Neural progenitor cell (in vitro differentiated cells): ENCODE measurements at regions not wholly inside any gene's neighbourhood (a gene's known extent, or its start where the extent isn't known, plus 50 kb on each side); places are given as distances from the start of the nearest gene placed in this dataset.

Source experiments
- DNase-seq: peaks from one replicate; pipeline ENCODE4 v3.0.0-alpha.2; 2016; ENCODE audit warnings: low spot score
- H2AFZ ChIP-seq: fragments of 200-600 bp; sonication (generic); replicated peaks from 2 replicates; pipeline ENCODE4 v1.6.1; 2016; ENCODE audit warnings: antibody characterized with exemption
- H3F3A ChIP-seq: fragments of 200-600 bp; sonication (generic); 2 replicates; pipeline ENCODE4 v1.6.1; 2016; ENCODE audit warnings: antibody characterized with exemption, low read depth
- H3K27ac ChIP-seq: fragments of 200-600 bp; sonication (generic); 2 replicates; pipeline ENCODE4 v1.5.1; 2016; ENCODE audit warnings: mild to moderate bottlenecking
- H3K27me3 ChIP-seq: fragments of 200-600 bp; sonication (generic); 2 replicates; pipeline ENCODE4 v1.6.1; 2016; ENCODE audit warnings: mild to moderate bottlenecking, moderate library complexity
- H3K36me3 ChIP-seq: fragments of 200-600 bp; sonication (generic); 2 replicates; pipeline ENCODE4 v1.5.1; 2016
- H3K4me1 ChIP-seq: fragments of 200-600 bp; sonication (generic); 2 replicates; pipeline ENCODE4 v1.6.1; 2016; ENCODE audit warnings: mixed run types
- H3K4me2 ChIP-seq: fragments of 200-600 bp; sonication (generic); 2 replicates; pipeline ENCODE4 v1.6.1; 2016
- H3K4me3 ChIP-seq: fragments of 200-600 bp; sonication (generic); 2 replicates; pipeline ENCODE4 v1.5.1; 2016
- H3K79me2 ChIP-seq: fragments of 200-600 bp; sonication (generic); 2 replicates; pipeline ENCODE4 v1.6.1; 2016; ENCODE audit warnings: low read depth
- H3K9ac ChIP-seq: fragments of 200-600 bp; sonication (generic); 2 replicates; pipeline ENCODE4 v1.6.1; 2016
- H3K9me3 ChIP-seq: fragments of 200-600 bp; sonication (generic); 2 replicates; pipeline ENCODE4 v1.5.1; 2016; ENCODE audit warnings: low read depth
- H4K20me1 ChIP-seq: fragments of 200-600 bp; sonication (generic); 2 replicates; pipeline ENCODE4 v1.6.1; 2016; ENCODE audit warnings: low read depth
- H3K27ac Mint-ChIP-seq: 3 replicates; pipeline ENCODE4 v1.8.0; 2021; ENCODE audit warnings: mixed read lengths
- H3K27me3 Mint-ChIP-seq: 2 replicates; pipeline ENCODE4 v1.8.0; 2022; ENCODE audit warnings: low read depth, mild to moderate bottlenecking, inconsistent platforms, moderate library complexity, mixed read lengths; ENCODE audit not compliant: insufficient read depth
- H3K36me3 Mint-ChIP-seq: 3 replicates; pipeline ENCODE4 v1.8.0; 2021; ENCODE audit warnings: mixed read lengths
- H3K4me1 Mint-ChIP-seq: 3 replicates; pipeline ENCODE4 v1.8.0; 2021; ENCODE audit warnings: mixed read lengths
- H3K4me3 Mint-ChIP-seq: 3 replicates; pipeline ENCODE4 v1.8.0; 2021; ENCODE audit warnings: mild to moderate bottlenecking, moderate library complexity, mixed read lengths
- H3K9me3 Mint-ChIP-seq: 3 replicates; pipeline ENCODE4 v1.8.0; 2020; ENCODE audit warnings: mixed read lengths
- EZH2 ChIP-seq: fragments of 200-600 bp; sonication (generic); IDR thresholded peaks from 2 replicates; pipeline ENCODE4 v1.6.1; 2017; ENCODE audit warnings: antibody characterized with exemption, mild to moderate bottlenecking, moderate library complexity
- EZH2phosphoT487 ChIP-seq: fragments of 200-600 bp; sonication (generic); IDR thresholded peaks from 2 replicates; pipeline ENCODE4 v1.6.1; 2017; ENCODE audit warnings: antibody characterized with exemption
- TF ChIP-seq, protein P1 (sequence below): fragments of 200-600 bp; sonication (generic); IDR thresholded peaks from 2 replicates; pipeline ENCODE4 v1.5.1; 2017; ENCODE audit warnings: antibody characterized with exemption, mild to moderate bottlenecking

DNA sequence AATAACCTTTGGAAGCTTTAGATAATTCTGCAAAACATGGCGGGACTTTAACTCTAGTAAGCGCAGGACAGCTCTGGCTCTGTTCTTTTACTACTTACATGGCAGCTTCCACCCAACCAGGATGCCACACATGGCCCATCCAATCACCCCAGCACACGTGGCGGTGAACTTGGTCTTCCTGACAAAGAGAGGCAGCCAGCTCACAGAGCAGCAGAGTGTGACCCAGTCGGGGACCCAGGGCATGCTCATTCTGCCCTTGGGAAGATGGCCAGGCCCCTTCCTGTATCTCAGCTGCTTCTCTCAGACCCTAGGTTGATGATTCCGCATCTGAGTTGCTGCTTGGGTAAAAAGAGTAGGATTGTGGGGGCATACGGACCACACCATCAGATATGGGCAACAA, 172.1 kb downstream of the USP12 start:
- H3K79me2 ChIP-seq, result no peaks in the 10 kb centered on the region
- DNase-seq, result no peak
- H3K4me2 ChIP-seq, result no peak overlapping the region
- H3K27me3 ChIP-seq, result no peaks in the 10 kb centered on the region
- H3K9me3 Mint-ChIP-seq, result peaks cover 4% of the 10 kb centered on the region
- no peak overlapping the region for H3K27ac Mint-ChIP-seq
- H3K9ac ChIP-seq, result no peak overlapping the region
- H2AFZ ChIP-seq, result no peak overlapping the region
- H3K4me1 Mint-ChIP-seq, result no peaks in the 10 kb centered on the region
- no peaks in the 10 kb centered on the region for H3K36me3 Mint-ChIP-seq
- TF ChIP-seq EZH2phosphoT487 (no peak), EZH2 (no peak)
- TF ChIP-seq, protein P1, sequence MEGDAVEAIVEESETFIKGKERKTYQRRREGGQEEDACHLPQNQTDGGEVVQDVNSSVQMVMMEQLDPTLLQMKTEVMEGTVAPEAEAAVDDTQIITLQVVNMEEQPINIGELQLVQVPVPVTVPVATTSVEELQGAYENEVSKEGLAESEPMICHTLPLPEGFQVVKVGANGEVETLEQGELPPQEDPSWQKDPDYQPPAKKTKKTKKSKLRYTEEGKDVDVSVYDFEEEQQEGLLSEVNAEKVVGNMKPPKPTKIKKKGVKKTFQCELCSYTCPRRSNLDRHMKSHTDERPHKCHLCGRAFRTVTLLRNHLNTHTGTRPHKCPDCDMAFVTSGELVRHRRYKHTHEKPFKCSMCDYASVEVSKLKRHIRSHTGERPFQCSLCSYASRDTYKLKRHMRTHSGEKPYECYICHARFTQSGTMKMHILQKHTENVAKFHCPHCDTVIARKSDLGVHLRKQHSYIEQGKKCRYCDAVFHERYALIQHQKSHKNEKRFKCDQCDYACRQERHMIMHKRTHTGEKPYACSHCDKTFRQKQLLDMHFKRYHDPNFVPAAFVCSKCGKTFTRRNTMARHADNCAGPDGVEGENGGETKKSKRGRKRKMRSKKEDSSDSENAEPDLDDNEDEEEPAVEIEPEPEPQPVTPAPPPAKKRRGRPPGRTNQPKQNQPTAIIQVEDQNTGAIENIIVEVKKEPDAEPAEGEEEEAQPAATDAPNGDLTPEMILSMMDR, result no peak
- no peaks in the 10 kb centered on the region for H4K20me1 ChIP-seq
- H3K4me3 Mint-ChIP-seq, result no peak overlapping the region
- no peak overlapping the region for H3K27ac ChIP-seq
- H3K36me3 ChIP-seq, result no peaks in the 10 kb centered on the region
- peaks cover 3% of the 10 kb centered on the region for H3K9me3 ChIP-seq
- H3F3A ChIP-seq, result no peaks in the 10 kb centered on the region
- H3K4me1 ChIP-seq, result no peaks in the 10 kb centered on the region
- H3K4me3 ChIP-seq, result no peak overlapping the region
- H3K27me3 Mint-ChIP-seq, result peaks cover 5% of the 10 kb centered on the region

DNA sequence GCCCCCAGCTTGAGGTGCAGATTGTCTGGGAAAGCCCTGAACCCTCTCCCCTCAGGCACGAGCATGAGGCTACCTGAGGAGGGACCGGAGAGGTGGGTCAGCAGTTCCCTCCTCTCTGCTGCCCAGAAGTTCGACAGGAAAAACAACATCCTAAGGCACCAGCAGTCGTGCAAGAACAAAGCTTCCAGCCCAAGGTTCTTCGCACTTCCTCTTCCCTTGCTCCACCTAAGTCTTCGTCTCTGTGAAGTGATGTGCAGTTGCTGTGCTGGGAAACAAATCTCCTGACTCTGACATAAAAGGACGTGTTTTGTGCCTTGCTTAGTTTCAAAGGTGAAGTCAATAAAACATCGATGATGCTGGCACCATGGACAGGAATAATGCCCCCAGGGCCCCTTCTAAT, 173.3 kb downstream of the USP12 start:
- no peak overlapping the region for H2AFZ ChIP-seq
- no peak overlapping the region for H3K27ac ChIP-seq
- TF ChIP-seq, protein P1, result no peak
- TF ChIP-seq EZH2phosphoT487, result no peak
- no peak for TF ChIP-seq EZH2
- H3F3A ChIP-seq, result no peaks in the 10 kb centered on the region
- Mint-ChIP-seq H3K9me3 (peaks cover 4% of the 10 kb centered on the region), H3K36me3 (no peaks in the 10 kb centered on the region), H3K4me3 (no peak overlapping the region), H3K4me1 (no peaks in the 10 kb centered on the region), H3K27ac (no peak overlapping the region), H3K27me3 (peaks cover 2% of the 10 kb centered on the region)
- H3K4me3 ChIP-seq, result no peak overlapping the region
- no peaks in the 10 kb centered on the region for H3K4me1 ChIP-seq
- no peaks in the 10 kb centered on the region for H3K79me2 ChIP-seq
- no peaks in the 10 kb centered on the region for H3K27me3 ChIP-seq
- no peaks in the 10 kb centered on the region for H3K36me3 ChIP-seq
- no peak overlapping the region for H3K4me2 ChIP-seq
- H3K9me3 ChIP-seq, result peaks cover 3% of the 10 kb centered on the region
- DNase-seq, result no peak
- H3K9ac ChIP-seq, result no peak overlapping the region
- H4K20me1 ChIP-seq, result no peaks in the 10 kb centered on the region

DNA sequence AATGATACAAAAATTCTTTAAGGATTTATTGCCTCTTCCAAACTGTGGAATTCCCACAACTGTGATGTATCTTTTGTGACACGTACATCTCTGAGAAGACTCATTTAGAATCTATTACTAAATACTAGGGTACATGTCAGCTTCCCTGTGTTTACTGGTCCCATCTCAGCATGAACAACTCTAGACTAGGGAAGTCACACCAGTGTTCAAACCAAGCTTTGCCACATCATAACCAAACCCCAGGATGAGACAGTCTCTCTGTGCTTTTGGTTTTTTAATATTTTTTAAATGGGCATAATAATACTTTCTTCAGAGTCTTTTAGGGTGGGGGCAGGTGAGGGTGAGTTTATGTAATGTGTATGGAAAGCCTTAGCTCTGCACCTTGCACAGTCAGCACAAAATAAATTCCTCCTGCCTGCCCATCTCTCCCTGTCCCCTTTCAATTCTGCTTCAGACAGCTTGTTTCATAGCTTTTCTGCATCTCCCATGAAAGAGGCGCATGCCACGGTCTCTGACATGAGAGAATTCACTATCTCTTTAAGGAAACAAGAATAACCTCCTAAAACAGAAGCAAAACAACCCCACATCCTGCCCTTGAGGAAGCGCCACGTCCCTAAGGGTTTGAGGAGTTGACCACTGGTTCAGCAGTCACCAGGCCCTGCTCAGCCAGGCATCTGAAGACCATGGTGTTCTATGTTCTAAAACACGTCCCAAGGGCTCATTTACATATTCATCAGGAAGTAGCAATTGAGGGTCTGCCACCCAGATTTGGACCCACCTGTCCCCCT, 174.5 kb downstream of the USP12 start:
- H3K4me1 Mint-ChIP-seq, result no peaks in the 10 kb centered on the region
- no peak overlapping the region for H3K27ac ChIP-seq
- no peak overlapping the region for H3K4me3 ChIP-seq
- H4K20me1 ChIP-seq, result no peaks in the 10 kb centered on the region
- TF ChIP-seq EZH2phosphoT487, result no peak
- H3K9me3 Mint-ChIP-seq, result peaks cover 4% of the 10 kb centered on the region
- no peaks in the 10 kb centered on the region for H3K36me3 Mint-ChIP-seq
- no peak overlapping the region for H3K27ac Mint-ChIP-seq
- H3K9me3 ChIP-seq, result peaks cover 3% of the 10 kb centered on the region
- H3K36me3 ChIP-seq, result no peaks in the 10 kb centered on the region
- no peaks in the 10 kb centered on the region for H3K27me3 ChIP-seq
- H3K27me3 Mint-ChIP-seq, result no peaks in the 10 kb centered on the region
- H3K9ac ChIP-seq, result no peak overlapping the region
- H3K4me1 ChIP-seq, result no peaks in the 10 kb centered on the region
- no peak overlapping the region for H3K4me3 Mint-ChIP-seq
- no peak overlapping the region for H2AFZ ChIP-seq
- H3K4me2 ChIP-seq, result no peak overlapping the region
- H3K79me2 ChIP-seq, result no peaks in the 10 kb centered on the region
- H3F3A ChIP-seq, result no peaks in the 10 kb centered on the region
- DNase-seq, result no peak

DNA sequence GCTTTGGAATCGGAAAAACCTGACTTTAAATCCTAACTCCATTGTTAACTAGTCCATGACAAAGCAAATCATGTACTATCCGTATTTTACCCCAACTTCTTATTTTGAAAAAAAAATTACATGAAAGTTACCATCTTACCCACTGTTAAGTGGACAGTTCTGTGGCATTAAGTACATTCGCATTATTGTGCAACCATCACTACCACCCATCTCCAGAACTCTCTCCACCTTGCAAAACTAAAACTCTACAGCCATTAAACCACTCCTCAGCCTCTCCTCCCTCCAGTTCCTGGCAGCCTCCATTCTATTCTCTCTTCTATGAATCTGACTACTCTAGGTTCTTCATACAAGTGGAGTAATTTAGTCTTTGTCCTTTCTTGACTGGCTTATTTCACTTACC, 176.5 kb downstream of the USP12 start:
- H4K20me1 ChIP-seq, result no peaks in the 10 kb centered on the region
- no peaks in the 10 kb centered on the region for H3K79me2 ChIP-seq
- H3K4me3 ChIP-seq, result no peak overlapping the region
- DNase-seq, result no peak
- no peak overlapping the region for H2AFZ ChIP-seq
- no peaks in the 10 kb centered on the region for H3K4me1 Mint-ChIP-seq
- H3K4me1 ChIP-seq, result no peaks in the 10 kb centered on the region
- no peak overlapping the region for H3K27ac ChIP-seq
- H3K36me3 ChIP-seq, result no peaks in the 10 kb centered on the region
- H3K27ac Mint-ChIP-seq, result no peak overlapping the region
- H3F3A ChIP-seq, result no peaks in the 10 kb centered on the region
- TF ChIP-seq EZH2 (no peak), EZH2phosphoT487 (no peak)
- TF ChIP-seq, protein P1, result no peak
- H3K9me3 ChIP-seq, result peaks cover 3% of the 10 kb centered on the region
- H3K9me3 Mint-ChIP-seq, result peaks cover 4% of the 10 kb centered on the region
- H3K4me3 Mint-ChIP-seq, result no peak overlapping the region
- H3K36me3 Mint-ChIP-seq, result no peaks in the 10 kb centered on the region
- H3K27me3 ChIP-seq, result no peaks in the 10 kb centered on the region
- H3K4me2 ChIP-seq, result no peak overlapping the region
- no peak overlapping the region for H3K9ac ChIP-seq
- peaks cover 5% of the 10 kb centered on the region for H3K27me3 Mint-ChIP-seq
